HCT116 (cell line): ENCODE measurements at regions not wholly inside any gene's neighbourhood (a gene's known extent, or its start where the extent isn't known, plus 50 kb on each side); places are given as distances from the start of the nearest gene placed in this dataset.
A peak's percentile ranks its signal among the peaks of the same experiment; 100 is the strongest.

ENCODE experiments used
- ATAC-seq: fragments of 200-7000 bp; cut with Tn5 transposase; 2 replicates; pipeline ENCODE4 v1.9.1; 2020; ENCODE audit warnings: mild to moderate bottlenecking, moderate library complexity
- BruUV-seq: library from RNA; stranded (reverse); fragments of 400-500 nt; replicated peaks from 2 replicates; lab custom pipeline; 2021; lab: Mats Ljungman, UMichigan
- CTCF ChIA-PET: fragments of 300-600 bp; sonication (Branson Sonifier 250); formaldehyde crosslinking; loops from one replicate; lab custom pipeline; 2021; ENCODE audit warnings: antibody characterized with exemption; lab: Charles Lee
- POLR2A ChIA-PET: fragments of 300-600, 350-600 bp; sonication (Branson Sonifier 250); formaldehyde crosslinking; loops from one replicate; lab custom pipeline; 2021; ENCODE audit warnings: antibody characterized with exemption; lab: Charles Lee
- RAD21 ChIA-PET, 2 experiments: fragments of 300-600 bp; sonication (Branson Sonifier 250); formaldehyde crosslinking; loops; one replicate each; lab custom pipeline; 2023; ENCODE audit warnings: low total read pairs in 2 of 2; ENCODE audit not compliant: uncharacterized antibody in 2 of 2, unreplicated experiment in 2 of 2, low non-redundant PET in 1 of 2; lab: Charles Lee
- DNase-seq: peaks from one replicate; pipeline ENCODE4 v3.0.0-alpha.2; 2010; ENCODE audit warnings: low read depth, low spot score
- H2AFZ ChIP-seq: fragments of 200-600 bp; shearing (Covaris generic), sonication (generic); 2 replicates; pipeline ENCODE4 v1.6.1; 2017; ENCODE audit warnings: low read depth, mixed run types, mixed read lengths, antibody characterized with exemption, low read length; ENCODE audit not compliant: poor library complexity, severe bottlenecking
- H3K27ac ChIP-seq: 2 replicates; pipeline ENCODE4 v1.5.1; 2012; ENCODE audit warnings: low read depth, low read length
- H3K27me3 ChIP-seq: fragments of 200-600 bp; sonication (generic); 2 replicates; pipeline ENCODE4 v1.6.1; 2016; ENCODE audit warnings: mixed run types, low read length, mixed read lengths; ENCODE audit not compliant: insufficient read depth
- H3K36me3 ChIP-seq, 2 experiments: fragments of 200-500 bp in 1 of 2; fragments of 200-600 bp in 1 of 2; sonication (Bioruptor generic) in 1 of 2; sonication (generic) in 1 of 2; 2 replicates each; pipeline versions ENCODE4 v1.5.1 to v1.6.1; 2014 to 2016; ENCODE audit warnings: low read length in 2 of 2, inconsistent platforms in 1 of 2, mixed read lengths in 1 of 2, mixed run types in 1 of 2; ENCODE audit not compliant: insufficient read depth in 2 of 2, control insufficient read depth in 1 of 2
- H3K4me1 ChIP-seq, 2 experiments: fragments of 200-600 bp in 1 of 2; sonication (generic) in 1 of 2; 2 replicates each; pipeline versions ENCODE4 v1.5.1 to v1.6.1; 2012 to 2017; ENCODE audit warnings: low read length in 2 of 2, inconsistent platforms in 1 of 2, mild to moderate bottlenecking in 1 of 2, mixed read lengths in 1 of 2, mixed run types in 1 of 2, moderate library complexity in 1 of 2; ENCODE audit not compliant: insufficient read depth in 2 of 2, control insufficient read depth in 1 of 2
- H3K4me2 ChIP-seq: fragments of 200-600 bp; sonication (generic); 2 replicates; pipeline ENCODE4 v1.6.1; 2017; ENCODE audit warnings: mixed run types, low read length, mixed read lengths
- H3K4me3 ChIP-seq, 2 experiments: fragments of 200-600 bp in 1 of 2; sonication (generic) in 1 of 2; replicated peaks in 1 of 2; 2 replicates each; pipeline ENCODE4 v1.5.1; 2011 to 2016; ENCODE audit warnings: low read length in 2 of 2, control low read depth in 1 of 2, low read depth in 1 of 2, mild to moderate bottlenecking in 1 of 2, mixed read lengths in 1 of 2, mixed run types in 1 of 2
- H3K79me2 ChIP-seq: fragments of 200-600 bp; sonication (generic); 2 replicates; pipeline ENCODE4 v1.6.1; 2017; ENCODE audit warnings: mild to moderate bottlenecking, mixed run types, low read length, moderate library complexity, mixed read lengths; ENCODE audit not compliant: insufficient read depth
- H3K9ac ChIP-seq: fragments of 200-600 bp; sonication (generic); 2 replicates; pipeline ENCODE4 v1.6.1; 2016; ENCODE audit warnings: low read length, mixed read lengths
- H3K9me2 ChIP-seq: fragments of 200-600 bp; sonication (generic), shearing (Covaris generic); 2 replicates; pipeline ENCODE4 v1.6.1; 2017; ENCODE audit warnings: mixed run types, mild to moderate bottlenecking, moderate library complexity; ENCODE audit not compliant: insufficient read depth
- H3K9me3 ChIP-seq, 2 experiments: fragments of 200-500 bp in 1 of 2; fragments of 200-600 bp in 1 of 2; sonication (Bioruptor generic) in 1 of 2; sonication (generic) in 1 of 2; 2 replicates each; pipeline ENCODE4 v1.6.1; 2014 to 2017; ENCODE audit warnings: low read length in 2 of 2, mixed read lengths in 2 of 2, inconsistent platforms in 1 of 2, low read depth in 1 of 2, mild to moderate bottlenecking in 1 of 2, mixed run types in 1 of 2, moderate library complexity in 1 of 2; ENCODE audit not compliant: control insufficient read depth in 1 of 2, insufficient read depth in 1 of 2
- H4K20me1 ChIP-seq: fragments of 200-600 bp; sonication (generic), shearing (Covaris generic); 2 replicates; pipeline ENCODE4 v1.6.1; 2017; ENCODE audit warnings: mixed run types, mild to moderate bottlenecking, moderate library complexity; ENCODE audit not compliant: insufficient read depth
- CBX3 ChIP-seq: IDR thresholded peaks from 2 replicates; pipeline ENCODE4 v1.6.1; 2012; ENCODE audit warnings: low read depth
- CEBPB ChIP-seq: IDR thresholded peaks from 2 replicates; pipeline ENCODE4 v1.6.1; 2012; ENCODE audit warnings: low read depth
- EGR1 ChIP-seq: IDR thresholded peaks from 2 replicates; pipeline ENCODE4 v1.6.1; 2012; ENCODE audit warnings: low read depth
- EZH2phosphoT487 ChIP-seq: fragments of 200-600 bp; IDR thresholded peaks from 2 replicates; pipeline ENCODE4 v1.6.1; 2018; ENCODE audit warnings: antibody characterized with exemption, borderline replicate concordance
- MAX ChIP-seq: IDR thresholded peaks from 2 replicates; pipeline ENCODE4 v1.6.1; 2012
- POLR2AphosphoS5 ChIP-seq: IDR thresholded peaks from 2 replicates; pipeline ENCODE4 v1.6.1; 2011; ENCODE audit warnings: mild to moderate bottlenecking, low read depth, low read length, moderate library complexity
- REST ChIP-seq: IDR thresholded peaks from 2 replicates; pipeline ENCODE4 v1.6.1; 2012; ENCODE audit warnings: low read depth
- SIN3A ChIP-seq: IDR thresholded peaks from 2 replicates; pipeline ENCODE4 v1.6.1; 2012; ENCODE audit warnings: low read depth
- TCF7L2 ChIP-seq: IDR thresholded peaks from 2 replicates; pipeline ENCODE4 v1.7.0; 2011; ENCODE audit warnings: borderline replicate concordance, inconsistent platforms; ENCODE audit not compliant: insufficient read depth, insufficient read length; ENCODE audit errors: extremely low read depth
- intact Hi-C: fragments of 100-400 bp; cut with micrococcal nuclease; formaldehyde crosslinking; loops from 2 replicates; pipeline ENCODE4 v1.10.0; 2022

- no peak overlapping the region for H3K9ac ChIP-seq
- H3K4me3 ChIP-seq, result peak overlapping the region in 1 of 2 experiments; percentile 26; a peak in 1 of 4 replicates
- DNase-seq, result peak; percentile 33
- RAD21 ChIA-PET, result no interaction called here
- H3K36me3 ChIP-seq, result no peaks in the 10 kb centered on the region
- TF ChIP-seq CBX3 (peak; percentile 75; the same call in 1 of the 2 replicates), REST (peak; percentile 88), EZH2phosphoT487 (no peak), SIN3A (peak; percentile 96), MAX (peak; percentile 72), EGR1 (peak; percentile 72), POLR2AphosphoS5 (peak; percentile 41; the same call in 1 of the 2 replicates), CEBPB (no peak), TCF7L2 (peak; percentile 19)
- no peaks in the 10 kb centered on the region for H3K27me3 ChIP-seq
- H3K9me2 ChIP-seq, result no peaks in the 10 kb centered on the region
- peak; percentile 96 for ATAC-seq
- peak overlapping the region; percentile 65 for H3K4me2 ChIP-seq
- CTCF ChIA-PET, result no interaction called here
- POLR2A ChIA-PET, result no interaction called here
- no peaks in the 10 kb centered on the region for H3K9me3 ChIP-seq
- H3K4me1 ChIP-seq, result peaks cover 0 to 30% of the 10 kb centered on the region in 2 experiments; a peak in 2 of 4 replicates
- no TSS peak for BruUV-seq
- no peaks in the 10 kb centered on the region for H4K20me1 ChIP-seq
- intact Hi-C loops, result no loop called here
- H2AFZ ChIP-seq, result no peak overlapping the region
- H3K27ac ChIP-seq, result no peak overlapping the region
- no peaks in the 10 kb centered on the region for H3K79me2 ChIP-seq
These were observed 74.6 kb upstream of the CPLX2 start for GRCh38 chr5:175796536-175797499.
